Naive thymus-derived CD4-positive, alpha-beta T cell (primary cell): ENCODE measurements at regions not wholly inside any gene's neighbourhood (a gene's known extent, or its start where the extent isn't known, plus 50 kb on each side); places are given as distances from the start of the nearest gene placed in this dataset.

Experiments used
- ATAC-seq: fragments of 150-1000 bp; cut with Tn5 transposase; 2 replicates; pipeline ENCODE4 v1.10.0; 2021; ENCODE audit warnings: mild to moderate bottlenecking, moderate library complexity
- CTCF ChIA-PET: fragments of 350-600 bp; sonication (Branson Sonifier 250); formaldehyde crosslinking; loops from one replicate; lab custom pipeline; 2021; ENCODE audit warnings: antibody characterized with exemption; lab: Charles Lee
- POLR2A ChIA-PET: fragments of 350-600 bp; sonication (Branson Sonifier 250); formaldehyde crosslinking; loops from one replicate; lab custom pipeline; 2021; ENCODE audit warnings: antibody characterized with exemption, inconsistent platforms; lab: Charles Lee
- DNase-seq, 9 donors: peaks; one replicate each; pipeline versions ENCODE4 v3.0.0 to v3.0.0-alpha.2; 2020 to 2022; ENCODE audit warnings: mixed read lengths in 1 of 9
- H3K27ac ChIP-seq: one replicate; pipeline ENCODE4 v1.7.0; 2013; ENCODE audit warnings: mild to moderate bottlenecking, low read depth, low read length, moderate library complexity
- H3K27me3 ChIP-seq, 2 donors: one replicate each; pipeline ENCODE4 v1.7.0; 2013; ENCODE audit warnings: low read length in 2 of 2, mild to moderate bottlenecking in 2 of 2, moderate library complexity in 2 of 2; ENCODE audit not compliant: control insufficient read depth in 2 of 2, insufficient read depth in 2 of 2
- H3K36me3 ChIP-seq, 3 experiments: 1 replicate in 2 of 3; 2 replicates in 1 of 3; pipeline ENCODE4 v1.7.0; 2013; ENCODE audit warnings: low read length in 3 of 3, mild to moderate bottlenecking in 3 of 3, moderate library complexity in 1 of 3; ENCODE audit not compliant: insufficient read depth in 3 of 3, control insufficient read depth in 2 of 3
- H3K4me1 ChIP-seq, 2 donors: one replicate each; pipeline ENCODE4 v1.7.0; 2013; ENCODE audit warnings: low read length in 2 of 2, mild to moderate bottlenecking in 2 of 2, moderate library complexity in 1 of 2; ENCODE audit not compliant: control insufficient read depth in 2 of 2, insufficient read depth in 2 of 2
- H3K4me3 ChIP-seq: 2 replicates; pipeline ENCODE4 v1.7.0; 2013; ENCODE audit warnings: mild to moderate bottlenecking, low read length
- H3K9me3 ChIP-seq, 3 experiments: 1 replicate in 2 of 3; 2 replicates in 1 of 3; pipeline ENCODE4 v1.7.0; 2013; ENCODE audit warnings: low read length in 3 of 3; ENCODE audit not compliant: control insufficient read depth in 2 of 3
- H3K27ac Mint-ChIP-seq, 9 donors: one replicate each; pipeline ENCODE4 v1.8.0; 2020 to 2022; ENCODE audit warnings: mixed read lengths in 9 of 9, mild to moderate bottlenecking in 8 of 9, moderate library complexity in 5 of 9, inconsistent platforms in 2 of 9
- H3K27me3 Mint-ChIP-seq, 5 donors: one replicate each; pipeline ENCODE4 v1.8.0; 2021 to 2022; ENCODE audit warnings: mixed read lengths in 5 of 5, mild to moderate bottlenecking in 1 of 5
- H3K36me3 Mint-ChIP-seq, 5 donors: one replicate each; pipeline ENCODE4 v1.8.0; 2020 to 2022; ENCODE audit warnings: mixed read lengths in 5 of 5, mild to moderate bottlenecking in 3 of 5, inconsistent platforms in 1 of 5
- H3K4me1 Mint-ChIP-seq, 7 donors: one replicate each; pipeline ENCODE4 v1.8.0; 2020 to 2022; ENCODE audit warnings: mixed read lengths in 7 of 7, mild to moderate bottlenecking in 3 of 7, inconsistent platforms in 1 of 7
- H3K4me3 Mint-ChIP-seq, 10 donors: one replicate each; pipeline ENCODE4 v1.8.0; 2020 to 2022; ENCODE audit warnings: mild to moderate bottlenecking in 10 of 10, mixed read lengths in 10 of 10, moderate library complexity in 6 of 10, inconsistent platforms in 2 of 10
- H3K9me3 Mint-ChIP-seq, 11 donors: one replicate each; pipeline ENCODE4 v1.8.0; 2020 to 2022; ENCODE audit warnings: mixed read lengths in 11 of 11, mild to moderate bottlenecking in 4 of 11, inconsistent platforms in 1 of 11, moderate library complexity in 1 of 11
- intact Hi-C, 2 donors: fragments of 100-400 bp; cut with micrococcal nuclease; formaldehyde crosslinking; loops; one replicate each; pipeline ENCODE4 v1.15.1; 2023

DNA sequence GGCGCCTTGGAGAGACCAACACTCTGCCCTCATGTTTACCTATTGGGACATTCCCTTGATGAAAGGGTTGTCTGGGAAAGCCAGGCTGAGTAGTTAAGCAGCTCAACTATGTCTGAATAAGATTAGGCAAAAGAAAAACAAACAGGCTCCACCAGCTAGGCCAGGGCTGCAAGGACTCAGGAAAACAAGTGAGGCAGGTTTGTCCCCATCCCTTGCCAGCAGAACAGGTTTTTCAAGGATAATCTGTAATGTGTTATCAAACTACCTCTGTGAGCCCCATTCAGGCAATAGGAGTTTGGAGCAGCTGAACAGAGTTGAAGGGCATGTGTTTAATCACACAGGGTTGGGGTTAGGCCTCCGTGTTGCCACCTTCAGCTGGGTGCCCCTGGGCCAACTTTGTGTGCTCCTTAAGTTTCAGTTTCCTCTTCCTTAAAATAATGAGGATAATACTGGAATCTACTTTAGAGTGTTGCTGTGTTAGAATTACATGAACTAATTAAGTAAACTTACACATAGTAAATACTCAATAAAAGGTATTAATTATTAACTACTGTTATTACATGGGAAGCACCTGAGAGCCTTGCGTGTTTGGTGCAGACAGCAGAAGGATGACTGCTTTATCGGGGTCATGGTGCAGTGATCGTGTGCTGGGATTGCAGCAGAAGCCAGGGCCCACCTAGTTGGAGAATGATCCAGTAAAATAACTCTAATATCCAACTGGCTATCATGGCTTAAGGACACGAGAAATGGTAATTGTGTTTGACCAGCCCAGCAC lies 72.1 kb upstream of the ATP10B start:
- no peak overlapping the region for H3K27ac ChIP-seq
- no peaks in the 10 kb centered on the region for H3K4me1 ChIP-seq
- intact Hi-C loops = no loop called here
- Mint-ChIP-seq H3K4me3 (no peak overlapping the region), H3K36me3 (no peaks in the 10 kb centered on the region), H3K27ac (no peak overlapping the region), H3K27me3 (peaks cover 0 to 4% (median 0%) of the 10 kb centered on the region in 5 donors), H3K4me1 (no peaks in the 10 kb centered on the region), H3K9me3 (peaks cover 0 to 3% (median 0%) of the 10 kb centered on the region in 11 donors)
- H3K36me3 ChIP-seq = no peaks in the 10 kb centered on the region
- CTCF ChIA-PET = no interaction called here
- POLR2A ChIA-PET = no interaction called here
- no peaks in the 10 kb centered on the region for H3K27me3 ChIP-seq
- H3K9me3 ChIP-seq = no peaks in the 10 kb centered on the region
- ATAC-seq (no peak), DNase-seq (no peak)
- H3K4me3 ChIP-seq = no peak overlapping the region

DNA sequence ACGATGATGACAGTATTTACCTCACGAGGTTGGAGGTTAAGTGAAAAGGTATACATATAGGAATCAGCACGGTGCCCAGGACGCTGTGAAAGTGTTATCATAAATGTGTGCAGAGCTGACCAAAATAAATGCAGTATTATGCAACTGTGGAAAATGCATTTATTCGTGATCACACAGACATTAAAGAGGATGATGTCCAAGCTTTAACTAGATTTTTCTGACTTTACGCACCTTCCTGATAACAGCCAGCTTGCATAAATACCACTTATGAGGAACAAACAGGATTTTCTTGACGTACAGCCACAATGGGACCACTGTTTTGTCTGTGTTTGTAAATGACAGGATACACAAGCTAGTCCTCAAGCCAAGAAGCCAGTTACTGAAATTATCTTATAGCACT lies 71.4 kb upstream of the ATP10B start:
- no peak for DNase-seq
- no peaks in the 10 kb centered on the region for H3K27me3 ChIP-seq
- H3K4me1 ChIP-seq = no peaks in the 10 kb centered on the region
- H3K4me1 Mint-ChIP-seq = no peaks in the 10 kb centered on the region
- intact Hi-C loops = no loop called here
- H3K4me3 Mint-ChIP-seq = no peak overlapping the region
- no peaks in the 10 kb centered on the region for H3K9me3 ChIP-seq
- no peaks in the 10 kb centered on the region for H3K36me3 Mint-ChIP-seq
- H3K36me3 ChIP-seq = no peaks in the 10 kb centered on the region
- no peak overlapping the region for H3K4me3 ChIP-seq
- CTCF ChIA-PET = no interaction called here
- POLR2A ChIA-PET = no interaction called here
- H3K9me3 Mint-ChIP-seq = peaks cover 0 to 3% (median 0%) of the 10 kb centered on the region in 11 donors
- peaks cover 0 to 4% (median 0%) of the 10 kb centered on the region in 5 donors for H3K27me3 Mint-ChIP-seq
- no peak overlapping the region for H3K27ac Mint-ChIP-seq
- no peak for ATAC-seq
- no peak overlapping the region for H3K27ac ChIP-seq

DNA sequence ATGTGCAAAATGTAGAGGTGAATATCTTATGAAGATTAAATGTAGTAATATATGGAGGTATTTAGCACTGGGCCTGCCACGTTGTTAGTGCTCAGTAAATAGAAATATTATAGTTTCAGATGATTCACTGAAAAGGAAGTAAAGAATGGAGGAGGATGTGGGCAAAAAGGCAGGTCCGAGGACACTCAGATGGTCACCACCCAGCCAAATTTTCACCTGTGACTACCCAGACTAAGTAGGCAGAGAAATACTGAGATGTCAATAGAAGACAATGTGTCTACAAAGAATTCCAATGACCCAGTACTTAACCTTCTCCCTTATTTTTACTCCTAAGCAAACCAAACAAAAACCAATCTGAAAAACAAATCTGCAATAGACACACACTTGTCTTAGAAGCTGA lies 70.3 kb upstream of the ATP10B start:
- Mint-ChIP-seq H3K27ac (no peak overlapping the region), H3K9me3 (peaks cover 0 to 7% (median 0%) of the 10 kb centered on the region in 11 donors), H3K4me3 (no peak overlapping the region), H3K27me3 (peaks cover 0 to 5% (median 0%) of the 10 kb centered on the region in 5 donors), H3K4me1 (no peaks in the 10 kb centered on the region), H3K36me3 (no peaks in the 10 kb centered on the region)
- no peak for DNase-seq
- CTCF ChIA-PET = no interaction called here
- Histone ChIP-seq H3K27me3 (no peaks in the 10 kb centered on the region), H3K9me3 (no peaks in the 10 kb centered on the region), H3K27ac (no peak overlapping the region), H3K4me1 (no peaks in the 10 kb centered on the region), H3K36me3 (no peaks in the 10 kb centered on the region), H3K4me3 (no peak overlapping the region)
- intact Hi-C loops = no loop called here
- ATAC-seq = no peak
- POLR2A ChIA-PET = no interaction called here

DNA sequence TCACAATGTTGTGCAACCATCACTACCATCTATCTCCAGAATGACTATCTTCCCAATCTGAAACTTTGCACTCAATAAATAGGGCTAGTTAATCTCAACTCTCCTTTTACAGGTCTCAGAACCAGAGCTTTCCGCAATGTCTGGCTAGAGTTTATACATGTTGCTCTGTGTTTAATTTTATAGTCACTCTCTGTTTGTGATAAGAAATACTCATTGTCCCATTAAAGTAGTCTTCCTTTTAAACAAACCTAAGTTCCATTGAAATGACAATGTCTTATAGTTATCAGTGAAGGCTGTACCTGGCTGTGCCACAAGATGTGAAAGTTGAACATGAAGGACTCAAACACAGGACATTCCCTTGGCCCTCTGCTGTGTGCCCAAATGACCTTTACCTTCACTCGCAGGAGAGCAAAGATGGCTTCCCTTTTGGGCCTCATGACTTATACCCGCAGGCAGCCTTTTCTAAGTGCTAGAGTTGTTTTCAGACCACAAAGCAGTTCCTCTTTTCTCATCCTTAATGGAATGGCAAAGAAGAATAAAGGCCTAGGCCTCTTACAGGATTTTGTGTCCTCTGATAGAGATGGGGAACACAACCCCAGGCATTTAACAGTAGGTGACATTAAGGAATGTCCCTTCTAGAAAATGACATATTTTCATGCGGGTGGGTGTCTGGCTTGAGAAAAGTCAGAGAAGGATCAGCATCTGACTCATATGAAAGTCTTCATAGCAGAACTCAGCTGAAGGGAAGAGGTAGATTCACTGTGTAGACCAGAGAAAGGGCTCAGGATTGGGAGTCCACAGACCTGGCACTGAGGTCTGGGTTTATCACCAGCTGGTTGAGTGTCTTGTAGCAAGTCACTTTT lies 69.6 kb upstream of the ATP10B start:
- H3K4me1 Mint-ChIP-seq = no peaks in the 10 kb centered on the region
- H3K27me3 Mint-ChIP-seq = peaks cover 0 to 5% (median 0%) of the 10 kb centered on the region in 5 donors
- H3K27ac ChIP-seq = no peak overlapping the region

DNA sequence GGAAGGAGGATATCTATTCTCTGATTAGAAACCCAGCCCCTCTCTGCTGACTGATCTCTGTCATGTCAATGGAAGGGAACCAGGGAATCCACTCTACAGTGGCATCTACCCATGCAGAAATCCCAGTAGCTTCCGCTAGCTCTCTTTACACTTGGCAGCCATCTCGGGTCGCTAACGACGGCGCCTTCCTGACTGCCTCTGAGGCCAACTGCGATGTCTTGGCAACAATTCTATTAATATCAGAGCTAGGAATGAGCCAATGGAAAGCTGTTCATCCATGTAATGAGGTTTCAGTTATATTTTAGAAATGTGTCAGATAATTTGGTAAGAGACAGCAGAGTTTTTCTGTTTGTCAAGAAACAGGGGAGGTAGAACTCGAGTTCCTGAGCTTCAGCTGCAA lies 67.6 kb upstream of the ATP10B start:
- ChIA-PET CTCF (no interaction called here), POLR2A (no interaction called here)
- intact Hi-C loops = no loop called here

More for the DNA sequence above, 69.6 kb upstream of the ATP10B start:
- POLR2A ChIA-PET = no interaction called here
- H3K9me3 Mint-ChIP-seq = peaks cover 0 to 7% (median 0%) of the 10 kb centered on the region in 11 donors
- no peak overlapping the region for H3K27ac Mint-ChIP-seq
- intact Hi-C loops = no loop called here
- no peak overlapping the region for H3K4me3 Mint-ChIP-seq
- Histone ChIP-seq H3K9me3 (no peaks in the 10 kb centered on the region), H3K4me3 (no peak overlapping the region), H3K27me3 (no peaks in the 10 kb centered on the region), H3K36me3 (no peaks in the 10 kb centered on the region), H3K4me1 (no peaks in the 10 kb centered on the region)
- no peak for DNase-seq
- CTCF ChIA-PET = no interaction called here
- ATAC-seq = no peak
- no peaks in the 10 kb centered on the region for H3K36me3 Mint-ChIP-seq

DNA sequence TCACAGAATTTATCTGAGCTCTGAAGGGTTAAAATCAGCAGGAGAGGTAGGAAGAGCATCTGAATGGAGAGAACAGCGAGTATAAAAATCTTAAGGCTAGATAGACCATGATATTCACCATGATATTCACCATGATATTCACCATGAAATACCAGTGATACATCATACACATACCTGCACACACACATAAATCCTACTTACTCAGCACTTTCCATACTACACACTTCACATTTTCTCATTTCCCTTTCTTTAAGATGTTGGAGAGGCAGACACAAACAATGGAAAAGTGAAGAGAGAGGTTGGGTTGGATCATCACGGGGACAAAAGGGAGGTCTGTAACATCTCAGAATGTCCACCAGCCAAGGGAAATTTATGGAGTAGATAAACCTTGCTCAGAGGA lies 66.4 kb upstream of the ATP10B start:
- H3K4me1 ChIP-seq = no peaks in the 10 kb centered on the region
- Mint-ChIP-seq H3K9me3 (peaks cover 0 to 7% (median 0%) of the 10 kb centered on the region in 11 donors), H3K27ac (no peak overlapping the region), H3K4me3 (no peak overlapping the region), H3K4me1 (no peaks in the 10 kb centered on the region), H3K36me3 (no peaks in the 10 kb centered on the region), H3K27me3 (peaks cover 0 to 14% (median 6%) of the 10 kb centered on the region in 5 donors)
- POLR2A ChIA-PET = no interaction called here
- DNase-seq (no peak), ATAC-seq (no peak)
- intact Hi-C loops = no loop called here
- no peak overlapping the region for H3K27ac ChIP-seq
- no peaks in the 10 kb centered on the region for H3K27me3 ChIP-seq
- CTCF ChIA-PET = no interaction called here
- no peaks in the 10 kb centered on the region for H3K9me3 ChIP-seq
- no peaks in the 10 kb centered on the region for H3K36me3 ChIP-seq
- no peak overlapping the region for H3K4me3 ChIP-seq

More for the DNA sequence above, 67.6 kb upstream of the ATP10B start:
- no peaks in the 10 kb centered on the region for H3K4me1 Mint-ChIP-seq
- H3K9me3 Mint-ChIP-seq = peaks cover 0 to 7% (median 0%) of the 10 kb centered on the region in 11 donors
- Histone ChIP-seq H3K9me3 (no peaks in the 10 kb centered on the region), H3K4me3 (no peak overlapping the region), H3K27ac (no peak overlapping the region), H3K27me3 (no peaks in the 10 kb centered on the region), H3K36me3 (no peaks in the 10 kb centered on the region), H3K4me1 (no peaks in the 10 kb centered on the region)
- ATAC-seq = no peak
- DNase-seq = no peak
- H3K4me3 Mint-ChIP-seq = no peak overlapping the region
- peaks cover 0 to 14% (median 3%) of the 10 kb centered on the region in 5 donors for H3K27me3 Mint-ChIP-seq
- H3K27ac Mint-ChIP-seq = no peak overlapping the region
- H3K36me3 Mint-ChIP-seq = no peaks in the 10 kb centered on the region
